HT-29 (cell line): ENCODE measurements at regions not wholly inside any gene's neighbourhood (a gene's known extent, or its start where the extent isn't known, plus 50 kb on each side); places are given as distances from the start of the nearest gene placed in this dataset.

ENCODE experiments used
- DNase-seq: peaks from one replicate; pipeline ENCODE4 v3.0.0-alpha.2; 2015; ENCODE audit warnings: low spot score

GRCh38 chr2:21620771-21621170, 497.0 kb downstream of the TDRD15 start:
- DNase-seq, result no peak

GRCh38 chr2:21627938-21628337, 504.2 kb downstream of the TDRD15 start:
- no peak for DNase-seq

- DNase-seq, result no peak
These were observed 509.2 kb downstream of the TDRD15 start for GRCh38 chr2:21633015-21633414.

GRCh38 chr2:21633466-21633865, 509.7 kb downstream of the TDRD15 start:
- no peak for DNase-seq

GRCh38 chr2:21633911-21634310, 510.1 kb downstream of the TDRD15 start:
- DNase-seq, result no peak

GRCh38 chr2:21640046-21640445, 516.3 kb downstream of the TDRD15 start:
- DNase-seq, result no peak

GRCh38 chr2:21642647-21643046, 518.9 kb downstream of the TDRD15 start:
- no peak for DNase-seq

GRCh38 chr2:21643180-21643579, 519.4 kb downstream of the TDRD15 start:
- DNase-seq, result no peak

GRCh38 chr2:21644266-21644665, 520.5 kb downstream of the TDRD15 start:
- no peak for DNase-seq

GRCh38 chr2:21646345-21646744, 522.6 kb downstream of the TDRD15 start:
- no peak for DNase-seq

- no peak for DNase-seq
These were observed 526.8 kb downstream of the TDRD15 start for GRCh38 chr2:21650569-21650968.

GRCh38 chr2:21655136-21655535, 531.4 kb downstream of the TDRD15 start:
- DNase-seq, result no peak

- DNase-seq, result no peak
These were observed 532.7 kb downstream of the TDRD15 start for GRCh38 chr2:21656330-21657075.

GRCh38 chr2:21657445-21657844, 533.7 kb downstream of the TDRD15 start:
- no peak for DNase-seq

- DNase-seq, result no peak
These were observed 534.5 kb downstream of the TDRD15 start for GRCh38 chr2:21658269-21658668.

- no peak for DNase-seq
These were observed 535.2 kb downstream of the TDRD15 start for GRCh38 chr2:21658907-21659477.

GRCh38 chr2:21664083-21664482, 540.3 kb downstream of the TDRD15 start:
- DNase-seq, result no peak

- no peak for DNase-seq
These were observed 543.9 kb downstream of the TDRD15 start for GRCh38 chr2:21667638-21668037.

- no peak for DNase-seq
These were observed 544.4 kb downstream of the TDRD15 start for GRCh38 chr2:21668078-21668710.

- no peak for DNase-seq
These were observed 552.3 kb downstream of the TDRD15 start for GRCh38 chr2:21676041-21676440.

GRCh38 chr2:21676676-21677075, 552.9 kb downstream of the TDRD15 start:
- DNase-seq, result no peak

GRCh38 chr2:21683838-21684237, 560.1 kb downstream of the TDRD15 start:
- no peak for DNase-seq

GRCh38 chr2:21687589-21687988, 563.8 kb downstream of the TDRD15 start:
- DNase-seq, result no peak
